Stomach (tissue), 4 donors: ENCODE measurements at regions not wholly inside any gene's neighbourhood (a gene's known extent, or its start where the extent isn't known, plus 50 kb on each side); places are given as distances from the start of the nearest gene placed in this dataset.

Experiments used
- CTCF ChIP-seq, 7 experiments: fragments of 450-650 bp in 4 of 7; fragments of 200-600 bp in 3 of 7; sonication (generic) in 3 of 7; IDR thresholded peaks; one replicate each; pipeline ENCODE4 v1.5.1; 2016 to 2019; ENCODE audit warnings: antibody characterized with exemption in 7 of 7, control low read depth in 2 of 7, mild to moderate bottlenecking in 1 of 7
- POLR2A ChIP-seq, 4 donors: fragments of 450-650 bp; IDR thresholded peaks; one replicate each; pipeline ENCODE4 v1.6.1; 2016; ENCODE audit warnings: antibody characterized with exemption in 4 of 4, control low read depth in 2 of 4, mild to moderate bottlenecking in 1 of 4, moderate library complexity in 1 of 4
- POLR2AphosphoS5 ChIP-seq, 3 donors: sonication (generic); formaldehyde crosslinking; IDR thresholded peaks; one replicate each; pipeline ENCODE4 v1.6.1; 2016; ENCODE audit warnings: antibody characterized with exemption in 3 of 3

GRCh38 chr7:32153006-32153405, 82.8 kb upstream of the PDE1C start:
- TF ChIP-seq POLR2A (IDR thresholded peaks at IDR 0.05): no peak
- no peak for TF ChIP-seq CTCF (IDR thresholded peaks at IDR 0.05)
- TF ChIP-seq POLR2AphosphoS5 (IDR thresholded peaks at IDR 0.05): no peak
